OCI-LY1 (cell line): ENCODE measurements at regions not wholly inside any gene's neighbourhood (a gene's known extent, or its start where the extent isn't known, plus 50 kb on each side); places are given as distances from the start of the nearest gene placed in this dataset.

Experiments
- EZH2 ChIP-seq: fragments of 200-600 bp; sonication (generic), shearing (Covaris generic); IDR thresholded peaks from 2 replicates; pipeline ENCODE4 v1.8.0; 2017; ENCODE audit warnings: borderline replicate concordance, mixed run types, mild to moderate bottlenecking, antibody characterized with exemption, low read length, moderate library complexity, mixed read lengths
- TF ChIP-seq, protein P1 (sequence below): fragments of 200-600 bp; sonication (generic), shearing (Covaris generic); IDR thresholded peaks from 2 replicates; pipeline ENCODE4 v1.5.1; 2017; ENCODE audit warnings: mild to moderate bottlenecking, antibody characterized with exemption, low read length, moderate library complexity, mixed read lengths

DNA sequence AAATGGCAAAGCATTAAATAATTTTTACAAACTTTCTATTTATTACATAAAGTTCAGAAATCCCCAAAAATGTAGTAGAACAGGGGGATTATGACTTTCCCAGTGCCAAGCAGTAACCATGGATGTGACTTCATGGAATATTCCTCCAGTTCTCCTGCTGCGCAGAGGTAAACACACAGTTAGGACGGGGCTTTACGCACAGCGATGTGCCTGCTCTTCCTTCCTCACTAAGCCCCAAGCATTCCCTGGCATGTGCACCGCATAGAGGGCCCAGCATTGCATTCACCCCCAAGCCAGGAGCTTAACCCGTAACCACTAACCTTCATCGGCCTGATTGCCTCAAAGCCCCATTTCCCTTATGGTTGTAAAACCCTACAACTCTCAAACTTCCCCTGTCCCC is 471.7 kb downstream of the SOX11 start:
- TF ChIP-seq, protein P1, sequence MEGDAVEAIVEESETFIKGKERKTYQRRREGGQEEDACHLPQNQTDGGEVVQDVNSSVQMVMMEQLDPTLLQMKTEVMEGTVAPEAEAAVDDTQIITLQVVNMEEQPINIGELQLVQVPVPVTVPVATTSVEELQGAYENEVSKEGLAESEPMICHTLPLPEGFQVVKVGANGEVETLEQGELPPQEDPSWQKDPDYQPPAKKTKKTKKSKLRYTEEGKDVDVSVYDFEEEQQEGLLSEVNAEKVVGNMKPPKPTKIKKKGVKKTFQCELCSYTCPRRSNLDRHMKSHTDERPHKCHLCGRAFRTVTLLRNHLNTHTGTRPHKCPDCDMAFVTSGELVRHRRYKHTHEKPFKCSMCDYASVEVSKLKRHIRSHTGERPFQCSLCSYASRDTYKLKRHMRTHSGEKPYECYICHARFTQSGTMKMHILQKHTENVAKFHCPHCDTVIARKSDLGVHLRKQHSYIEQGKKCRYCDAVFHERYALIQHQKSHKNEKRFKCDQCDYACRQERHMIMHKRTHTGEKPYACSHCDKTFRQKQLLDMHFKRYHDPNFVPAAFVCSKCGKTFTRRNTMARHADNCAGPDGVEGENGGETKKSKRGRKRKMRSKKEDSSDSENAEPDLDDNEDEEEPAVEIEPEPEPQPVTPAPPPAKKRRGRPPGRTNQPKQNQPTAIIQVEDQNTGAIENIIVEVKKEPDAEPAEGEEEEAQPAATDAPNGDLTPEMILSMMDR, result no peak
- TF ChIP-seq EZH2, result no peak
